Activated naive CD8-positive, alpha-beta T cell treated with anti-CD3 and anti-CD28 coated beads, Interleukin-2, amount 10 ng/mL, durations not matched to agents 7 days and 5 days (primary cell): ENCODE measurements at regions not wholly inside any gene's neighbourhood (a gene's known extent, or its start where the extent isn't known, plus 50 kb on each side); places are given as distances from the start of the nearest gene placed in this dataset.
"Not testable (repeated sequence)": the region's sequence is repeated elsewhere in the genome, so short reads cannot be mapped to it uniquely, and the experiment has no call there.

Experiments
- ATAC-seq: fragments of 150-1000 bp; cut with Tn5 transposase; one replicate; pipeline ENCODE4 v1.10.0; 2021; ENCODE audit warnings: low read depth, moderate library complexity
- POLR2A ChIA-PET: fragments of 350-600 bp; sonication (Branson Sonifier 250); formaldehyde crosslinking; loops from one replicate; lab custom pipeline; 2021; ENCODE audit warnings: antibody characterized with exemption; lab: Charles Lee
- DNase-seq: peaks from one replicate; pipeline ENCODE4 v3.0.0; 2021
- H3K27ac Mint-ChIP-seq: one replicate; pipeline ENCODE4 v1.8.0; 2022; ENCODE audit warnings: mild to moderate bottlenecking, mixed read lengths
- H3K27me3 Mint-ChIP-seq: one replicate; pipeline ENCODE4 v1.8.0; 2022; ENCODE audit warnings: mild to moderate bottlenecking, moderate library complexity, mixed read lengths
- H3K36me3 Mint-ChIP-seq: one replicate; pipeline ENCODE4 v1.8.0; 2021; ENCODE audit warnings: mild to moderate bottlenecking, mixed read lengths
- H3K4me1 Mint-ChIP-seq: one replicate; pipeline ENCODE4 v1.8.0; 2021; ENCODE audit warnings: mixed read lengths
- H3K4me3 Mint-ChIP-seq: one replicate; pipeline ENCODE4 v1.8.0; 2022; ENCODE audit warnings: mild to moderate bottlenecking, moderate library complexity, mixed read lengths
- H3K9me3 Mint-ChIP-seq: one replicate; pipeline ENCODE4 v1.8.0; 2021; ENCODE audit warnings: mixed read lengths

- Mint-ChIP-seq H3K4me3 (no peak overlapping the region), H3K27ac (no peak overlapping the region), H3K27me3 (peaks cover 6% of the 10 kb centered on the region), H3K36me3 (peaks cover 17% of the 10 kb centered on the region), H3K9me3 (peaks cover 16% of the 10 kb centered on the region), H3K4me1 (peaks cover 32% of the 10 kb centered on the region)
- ATAC-seq (peak; percentile 60), DNase-seq (no peak)
- POLR2A ChIA-PET: no interaction called here
These were observed 136.7 kb upstream of the TLE3 start for GRCh38 chr15:70234256-70234905.

- POLR2A ChIA-PET: no interaction called here
- DNase-seq: no peak
- H3K9me3 Mint-ChIP-seq: peaks cover 24% of the 10 kb centered on the region
- peaks cover 4% of the 10 kb centered on the region for H3K27me3 Mint-ChIP-seq
- peaks cover 15% of the 10 kb centered on the region for H3K36me3 Mint-ChIP-seq
- ATAC-seq: no peak
- no peak overlapping the region for H3K27ac Mint-ChIP-seq
- peaks cover 21% of the 10 kb centered on the region for H3K4me1 Mint-ChIP-seq
- H3K4me3 Mint-ChIP-seq: no peak overlapping the region
These were observed 133.8 kb upstream of the TLE3 start for GRCh38 chr15:70231484-70231883.

- H3K27me3 Mint-ChIP-seq: not testable (repeated sequence)
These were observed 130.2 kb upstream of the TLE3 start for GRCh38 chr15:70227918-70228317.

GRCh38 chr15:70227147-70227546 is 129.4 kb upstream of the TLE3 start:
- no peak overlapping the region for H3K4me3 Mint-ChIP-seq
- peaks cover 5% of the 10 kb centered on the region for H3K27me3 Mint-ChIP-seq
- H3K36me3 Mint-ChIP-seq: peaks cover 14% of the 10 kb centered on the region
- H3K27ac Mint-ChIP-seq: no peak overlapping the region
- ATAC-seq (no peak), DNase-seq (no peak)
- H3K4me1 Mint-ChIP-seq: peaks cover 11% of the 10 kb centered on the region
- H3K9me3 Mint-ChIP-seq: peaks cover 22% of the 10 kb centered on the region
- POLR2A ChIA-PET: interaction anchor here (0.9 kb wide), 1 partner anchor 74 kb away, joined by 4 read pairs; no protein-coding TSS in a partner anchor

More at GRCh38 chr15:70227918-70228317, 130.2 kb upstream of the TLE3 start:
- H3K4me3 Mint-ChIP-seq, H3K27ac Mint-ChIP-seq, POLR2A ChIA-PET, H3K4me1 Mint-ChIP-seq, ATAC-seq, DNase-seq: not testable (repeated sequence)
- Mint-ChIP-seq H3K9me3 (peaks cover 23% of the 10 kb centered on the region), H3K36me3 (peaks cover 15% of the 10 kb centered on the region)

DNA sequence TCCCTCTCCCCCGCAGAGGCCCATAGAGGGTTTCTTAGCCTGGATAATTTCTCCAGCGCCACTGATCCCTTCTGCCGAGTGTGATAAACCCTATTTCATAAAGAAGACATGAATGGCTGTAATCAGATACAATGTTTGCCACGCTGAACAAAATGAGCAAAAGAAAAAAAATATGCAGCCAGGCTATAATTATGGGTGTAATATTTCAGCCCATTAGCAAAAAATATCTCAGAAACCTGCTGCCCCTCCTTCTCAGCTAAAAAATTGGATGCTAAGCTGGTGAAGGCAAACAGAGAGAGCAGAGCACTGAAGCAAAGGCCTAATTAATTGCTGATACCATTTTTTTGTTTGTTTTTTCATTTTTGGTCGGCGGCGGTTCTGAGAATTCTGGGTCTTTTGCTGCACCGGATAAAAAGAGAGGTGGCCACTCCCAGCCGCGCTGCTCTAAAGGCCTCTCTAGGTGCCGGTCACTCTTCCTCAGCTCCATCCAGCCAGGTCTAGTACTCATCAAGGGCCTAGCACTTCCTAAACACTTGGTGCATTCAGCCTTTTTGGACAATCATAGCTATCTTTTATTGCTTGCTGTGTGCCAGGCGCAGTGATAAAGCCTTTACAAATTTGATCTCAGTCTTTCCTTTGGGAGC is 128.7 kb upstream of the TLE3 start:
- POLR2A ChIA-PET: interaction anchor here (0.9 kb wide), 1 partner anchor 75 kb away, joined by 4 read pairs; no protein-coding TSS in a partner anchor
- H3K4me3 Mint-ChIP-seq: no peak overlapping the region

GRCh38 chr15:70225416-70225815 is 127.7 kb upstream of the TLE3 start:
- no peak overlapping the region for H3K4me3 Mint-ChIP-seq
- DNase-seq: no peak
- H3K27ac Mint-ChIP-seq: no peak overlapping the region
- peaks cover 5% of the 10 kb centered on the region for H3K27me3 Mint-ChIP-seq
- peaks cover 17% of the 10 kb centered on the region for H3K9me3 Mint-ChIP-seq
- POLR2A ChIA-PET: no interaction called here
- peaks cover 6% of the 10 kb centered on the region for H3K36me3 Mint-ChIP-seq
- ATAC-seq: no peak
- peaks cover 11% of the 10 kb centered on the region for H3K4me1 Mint-ChIP-seq

More for the DNA sequence above, 128.7 kb upstream of the TLE3 start:
- Mint-ChIP-seq H3K9me3 (peaks cover 18% of the 10 kb centered on the region), H3K27me3 (peaks cover 5% of the 10 kb centered on the region), H3K4me1 (peaks cover 11% of the 10 kb centered on the region), H3K27ac (no peak overlapping the region), H3K36me3 (peaks cover 7% of the 10 kb centered on the region)
- no peak for DNase-seq
- no peak for ATAC-seq

- no peak overlapping the region for H3K27ac Mint-ChIP-seq
- H3K4me1 Mint-ChIP-seq: peaks cover 11% of the 10 kb centered on the region
- no peak overlapping the region for H3K4me3 Mint-ChIP-seq
- H3K27me3 Mint-ChIP-seq: peaks cover 11% of the 10 kb centered on the region
- peaks cover 3% of the 10 kb centered on the region for H3K9me3 Mint-ChIP-seq
- H3K36me3 Mint-ChIP-seq: no peaks in the 10 kb centered on the region
- DNase-seq: no peak
- ATAC-seq: no peak
- POLR2A ChIA-PET: interaction anchor here (0.6 kb wide), 1 partner anchor 10 kb away, joined by 3 read pairs; no protein-coding TSS in a partner anchor
These were observed 124.9 kb upstream of the TLE3 start for GRCh38 chr15:70222606-70223005.

DNA sequence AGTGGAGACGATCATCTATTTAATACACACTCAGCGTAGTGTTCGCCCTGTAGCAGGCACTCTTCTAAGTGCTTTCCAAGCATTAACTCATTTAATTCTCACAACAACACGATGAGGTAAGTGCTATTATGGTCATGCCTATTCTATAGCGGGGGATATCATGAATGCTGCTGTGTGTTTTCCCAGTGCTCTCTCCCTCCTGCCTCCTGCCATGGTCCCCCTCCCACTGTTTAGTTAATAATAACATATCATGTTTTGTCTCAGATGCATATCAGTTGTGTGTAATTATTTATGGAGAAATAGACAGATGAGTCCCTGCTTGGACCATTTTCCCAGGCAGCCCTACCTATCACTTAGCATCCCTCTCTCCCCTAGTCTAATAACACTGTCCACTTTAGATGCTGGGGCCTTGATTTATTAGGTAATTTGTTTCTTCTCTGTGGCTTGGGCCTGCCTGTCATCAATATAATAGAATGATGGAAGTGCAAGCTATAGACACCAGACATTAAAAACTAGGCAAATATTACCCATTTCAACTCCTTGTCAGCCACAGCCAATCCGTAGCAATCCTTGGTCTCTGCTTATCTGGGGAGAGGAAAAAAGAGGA is 122.9 kb upstream of the TLE3 start:
- ATAC-seq (no peak), DNase-seq (no peak)
- H3K36me3 Mint-ChIP-seq: no peaks in the 10 kb centered on the region
- no peak overlapping the region for H3K27ac Mint-ChIP-seq
- H3K9me3 Mint-ChIP-seq: peaks cover 3% of the 10 kb centered on the region
- peaks cover 8% of the 10 kb centered on the region for H3K27me3 Mint-ChIP-seq
- POLR2A ChIA-PET: no interaction called here
- peaks cover 11% of the 10 kb centered on the region for H3K4me1 Mint-ChIP-seq
- no peak overlapping the region for H3K4me3 Mint-ChIP-seq

DNA sequence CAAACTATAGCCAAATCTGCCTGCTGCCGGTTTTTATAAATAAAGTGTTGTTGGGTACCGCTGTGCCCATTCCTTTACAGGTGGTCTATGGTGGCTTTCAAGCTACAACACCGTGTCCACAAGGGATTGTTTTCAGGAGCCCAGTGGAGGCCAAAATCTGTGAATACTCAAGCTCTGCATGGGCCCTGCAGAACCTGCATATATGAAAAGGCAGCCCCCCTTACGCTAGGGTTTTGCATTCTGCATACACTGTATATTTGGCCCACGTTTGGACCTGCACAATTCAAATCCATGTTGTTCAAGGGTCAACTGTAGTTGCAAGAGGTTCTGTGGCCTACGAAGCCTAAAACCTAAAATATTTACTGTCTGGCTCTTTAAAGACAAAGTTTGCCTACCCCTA is 122.2 kb upstream of the TLE3 start:
- H3K4me3 Mint-ChIP-seq: no peak overlapping the region
- POLR2A ChIA-PET: no interaction called here
- ATAC-seq (no peak), DNase-seq (no peak)
- H3K27me3 Mint-ChIP-seq: peaks cover 8% of the 10 kb centered on the region
- H3K27ac Mint-ChIP-seq: no peak overlapping the region
- peaks cover 11% of the 10 kb centered on the region for H3K4me1 Mint-ChIP-seq
- no peaks in the 10 kb centered on the region for H3K36me3 Mint-ChIP-seq
- H3K9me3 Mint-ChIP-seq: peaks cover 3% of the 10 kb centered on the region

DNA sequence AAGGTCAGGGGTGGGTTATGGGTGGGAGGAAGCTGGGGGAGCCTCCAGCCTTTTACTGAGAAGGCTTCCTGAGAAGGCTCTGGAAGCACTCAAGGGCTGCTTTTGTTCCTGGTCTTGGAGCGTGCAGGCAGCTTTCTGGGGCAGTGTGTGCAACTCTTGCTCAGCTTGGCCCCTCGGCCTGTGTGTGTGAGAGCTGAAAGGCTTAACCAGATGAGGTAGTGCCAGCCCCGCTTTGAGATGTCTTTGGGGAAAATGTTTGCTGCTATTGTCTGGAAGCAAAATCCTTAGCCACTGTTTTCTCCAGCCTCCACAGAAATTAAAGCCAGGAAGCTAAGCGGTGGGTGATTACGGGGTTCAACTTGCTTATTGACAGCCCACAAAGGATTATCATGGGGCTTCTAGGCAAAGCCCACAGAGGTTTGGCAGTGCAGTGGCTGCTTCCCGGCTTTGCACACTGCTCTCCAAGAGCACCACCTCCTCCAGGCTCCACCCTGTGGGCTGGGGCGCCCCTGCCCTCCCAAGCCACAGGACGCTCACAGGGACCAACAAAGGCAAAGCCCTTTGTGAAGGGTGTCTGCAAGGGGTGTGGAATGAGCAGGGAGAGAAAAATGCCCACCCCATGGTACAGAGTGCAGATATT is 121.7 kb upstream of the TLE3 start:
- H3K4me1 Mint-ChIP-seq: peaks cover 11% of the 10 kb centered on the region
- no peak overlapping the region for H3K4me3 Mint-ChIP-seq
- DNase-seq (no peak), ATAC-seq (no peak)
- H3K27ac Mint-ChIP-seq: no peak overlapping the region
- POLR2A ChIA-PET: interaction anchor here (0.5 kb wide), 1 partner anchor 627 kb away, joined by 5 read pairs; no protein-coding TSS in a partner anchor
- no peaks in the 10 kb centered on the region for H3K36me3 Mint-ChIP-seq
- H3K27me3 Mint-ChIP-seq: peaks cover 8% of the 10 kb centered on the region
- peaks cover 3% of the 10 kb centered on the region for H3K9me3 Mint-ChIP-seq

DNA sequence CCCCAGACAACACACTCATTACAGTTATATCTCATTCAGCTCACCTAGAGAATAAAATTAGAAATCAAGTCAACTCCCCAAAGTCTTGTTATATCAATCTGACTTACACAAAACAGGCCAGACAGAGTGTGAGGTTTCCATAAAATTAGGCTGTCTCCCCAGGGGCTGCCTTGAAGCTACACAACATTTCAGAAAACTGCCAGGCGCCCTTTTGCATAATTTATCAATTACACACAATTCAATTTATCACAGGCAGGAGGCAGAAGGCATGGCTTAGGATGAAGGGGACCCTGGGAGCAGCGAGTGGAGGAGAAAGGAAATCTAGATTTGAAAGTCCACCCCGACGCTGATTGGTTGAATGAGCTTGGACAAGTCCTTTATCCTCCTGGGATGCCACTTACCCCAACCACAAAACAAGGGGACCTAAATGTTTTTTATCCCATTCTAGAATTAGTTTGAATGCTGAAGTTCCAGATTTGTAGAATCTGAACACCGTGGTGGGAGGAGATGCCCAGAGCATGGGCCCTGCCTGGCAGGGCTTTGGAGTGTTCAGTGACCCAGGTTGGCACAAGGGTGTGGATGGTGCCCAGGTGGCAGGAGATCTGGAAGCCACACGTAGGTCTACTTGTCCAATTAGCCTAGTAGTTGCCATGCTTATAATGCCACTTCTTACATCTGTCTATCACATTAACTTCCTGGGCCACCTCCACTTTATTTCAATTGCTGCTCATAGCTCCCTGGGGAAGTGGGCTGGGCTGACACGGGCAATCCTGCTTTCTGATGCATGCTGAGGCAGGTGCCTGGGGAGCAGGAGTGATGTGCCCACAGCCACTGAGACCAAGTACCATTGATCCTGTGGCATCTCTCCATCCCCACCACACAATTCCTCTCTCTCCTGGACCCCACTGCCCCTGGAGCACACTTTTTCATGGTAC is 119.8 kb upstream of the TLE3 start:
- no peak for ATAC-seq
- Mint-ChIP-seq H3K9me3 (peaks cover 2% of the 10 kb centered on the region), H3K4me1 (no peaks in the 10 kb centered on the region), H3K36me3 (no peaks in the 10 kb centered on the region), H3K4me3 (no peak overlapping the region), H3K27ac (no peak overlapping the region), H3K27me3 (peaks cover 6% of the 10 kb centered on the region)
- DNase-seq: no peak
- POLR2A ChIA-PET: no interaction called here

- Mint-ChIP-seq H3K27ac (no peak overlapping the region), H3K27me3 (peaks cover 6% of the 10 kb centered on the region), H3K4me1 (no peaks in the 10 kb centered on the region), H3K9me3 (no peaks in the 10 kb centered on the region), H3K36me3 (no peaks in the 10 kb centered on the region), H3K4me3 (no peak overlapping the region)
- DNase-seq (no peak), ATAC-seq (no peak)
- POLR2A ChIA-PET: no interaction called here
These were observed 118.2 kb upstream of the TLE3 start for GRCh38 chr15:70215951-70216350.
